GM12875 (cell line): ENCODE measurements at regions not wholly inside any gene's neighbourhood (a gene's known extent, or its start where the extent isn't known, plus 50 kb on each side); places are given as distances from the start of the nearest gene placed in this dataset.
"Not testable (repeated sequence)": the region's sequence is repeated elsewhere in the genome, so short reads cannot be mapped to it uniquely, and the experiment has no call there.

Experiments used
- H3K4me3 ChIP-seq: one replicate; pipeline ENCODE4 v1.5.1; 2011; ENCODE audit warnings: low read depth, low read length, control low read depth
- TF ChIP-seq, protein P1 (sequence below): IDR thresholded peaks from 2 replicates; pipeline ENCODE4 v1.5.1; 2011; ENCODE audit warnings: low read depth, mild to moderate bottlenecking, control low read depth, inconsistent platforms, low read length, moderate library complexity, borderline replicate concordance; ENCODE audit not compliant: insufficient read depth

DNA sequence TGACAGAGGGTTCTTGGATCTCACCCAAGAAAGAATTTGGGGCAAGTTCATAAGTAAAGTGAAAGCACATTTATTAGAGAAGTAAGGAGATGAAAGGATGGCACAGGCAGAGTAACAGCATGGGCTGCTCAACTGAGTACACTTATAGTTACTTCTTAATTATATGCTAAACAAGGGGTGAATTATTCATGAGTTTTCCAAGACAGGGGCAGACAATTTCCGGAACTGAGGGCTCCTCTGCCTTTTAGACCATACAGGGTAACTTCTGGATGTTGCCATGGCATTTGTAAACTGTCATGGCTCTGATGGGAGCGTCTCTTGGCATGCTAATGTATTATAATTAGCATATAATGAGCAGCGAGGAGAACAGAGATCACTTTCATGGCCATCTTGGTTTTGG lies 221.2 kb upstream of the STT3B start:
- TF ChIP-seq, protein P1, sequence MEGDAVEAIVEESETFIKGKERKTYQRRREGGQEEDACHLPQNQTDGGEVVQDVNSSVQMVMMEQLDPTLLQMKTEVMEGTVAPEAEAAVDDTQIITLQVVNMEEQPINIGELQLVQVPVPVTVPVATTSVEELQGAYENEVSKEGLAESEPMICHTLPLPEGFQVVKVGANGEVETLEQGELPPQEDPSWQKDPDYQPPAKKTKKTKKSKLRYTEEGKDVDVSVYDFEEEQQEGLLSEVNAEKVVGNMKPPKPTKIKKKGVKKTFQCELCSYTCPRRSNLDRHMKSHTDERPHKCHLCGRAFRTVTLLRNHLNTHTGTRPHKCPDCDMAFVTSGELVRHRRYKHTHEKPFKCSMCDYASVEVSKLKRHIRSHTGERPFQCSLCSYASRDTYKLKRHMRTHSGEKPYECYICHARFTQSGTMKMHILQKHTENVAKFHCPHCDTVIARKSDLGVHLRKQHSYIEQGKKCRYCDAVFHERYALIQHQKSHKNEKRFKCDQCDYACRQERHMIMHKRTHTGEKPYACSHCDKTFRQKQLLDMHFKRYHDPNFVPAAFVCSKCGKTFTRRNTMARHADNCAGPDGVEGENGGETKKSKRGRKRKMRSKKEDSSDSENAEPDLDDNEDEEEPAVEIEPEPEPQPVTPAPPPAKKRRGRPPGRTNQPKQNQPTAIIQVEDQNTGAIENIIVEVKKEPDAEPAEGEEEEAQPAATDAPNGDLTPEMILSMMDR = no peak
- no peak overlapping the region for H3K4me3 ChIP-seq

DNA sequence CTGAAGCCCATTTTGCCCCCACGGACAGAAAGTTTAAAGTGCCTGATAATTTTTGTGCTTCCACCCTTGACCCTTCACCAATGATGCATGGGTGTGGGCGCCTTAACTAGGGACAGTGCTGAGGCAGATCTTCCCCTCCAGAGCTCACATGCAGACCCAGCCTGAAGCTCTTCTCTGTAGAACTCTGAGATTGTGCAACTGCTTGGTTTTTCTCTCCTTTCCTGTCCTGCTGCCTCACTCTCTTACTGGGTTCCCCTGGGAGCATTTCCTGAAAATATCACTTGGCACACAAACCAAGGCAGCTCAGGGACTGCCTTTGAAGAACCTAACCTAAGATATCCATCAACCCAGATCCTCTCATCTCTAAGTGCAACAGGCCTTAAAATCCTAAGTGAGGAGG lies 220.3 kb upstream of the STT3B start:
- TF ChIP-seq, protein P1 = no peak
- H3K4me3 ChIP-seq = no peak overlapping the region

DNA sequence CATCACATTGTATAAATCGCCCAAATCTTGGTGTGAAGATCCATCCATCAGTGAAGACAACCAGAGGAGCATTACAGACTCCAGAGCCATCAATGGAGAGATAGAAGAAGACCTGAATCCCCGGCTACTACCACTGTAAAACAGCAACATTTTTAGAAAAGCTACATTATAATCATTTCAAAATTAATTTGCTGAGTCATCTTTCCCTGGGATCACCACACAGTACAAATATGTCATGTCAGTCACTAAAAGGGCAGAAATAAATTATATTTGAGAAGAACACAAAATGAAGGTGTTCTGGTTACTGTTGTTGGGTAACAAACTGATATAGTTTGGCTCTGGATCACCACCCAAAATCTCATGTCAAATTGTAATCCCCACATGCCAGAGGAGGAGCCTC lies 218.5 kb upstream of the STT3B start:
- no peak overlapping the region for H3K4me3 ChIP-seq
- TF ChIP-seq, protein P1 = no peak

DNA sequence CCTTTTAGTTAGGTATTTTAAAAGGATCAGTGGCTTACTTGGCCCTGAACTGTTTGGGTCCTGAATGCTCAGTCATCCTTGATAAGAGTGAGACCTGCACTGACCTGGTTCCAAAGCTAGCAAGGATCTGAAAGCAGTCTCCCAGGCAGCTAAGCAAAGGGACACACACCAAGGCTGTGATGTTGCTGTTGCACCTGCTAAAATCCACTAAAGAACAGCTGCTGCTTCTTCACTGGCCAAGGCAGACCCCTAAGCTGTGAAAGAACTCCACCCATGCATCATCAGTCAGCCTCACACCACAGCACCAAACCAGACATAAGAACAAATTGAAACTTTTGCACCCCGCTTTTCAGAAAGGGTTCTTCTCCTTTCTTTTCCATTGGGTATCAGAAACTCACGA lies 213.4 kb upstream of the STT3B start:
- no peak overlapping the region for H3K4me3 ChIP-seq
- TF ChIP-seq, protein P1 = no peak

DNA sequence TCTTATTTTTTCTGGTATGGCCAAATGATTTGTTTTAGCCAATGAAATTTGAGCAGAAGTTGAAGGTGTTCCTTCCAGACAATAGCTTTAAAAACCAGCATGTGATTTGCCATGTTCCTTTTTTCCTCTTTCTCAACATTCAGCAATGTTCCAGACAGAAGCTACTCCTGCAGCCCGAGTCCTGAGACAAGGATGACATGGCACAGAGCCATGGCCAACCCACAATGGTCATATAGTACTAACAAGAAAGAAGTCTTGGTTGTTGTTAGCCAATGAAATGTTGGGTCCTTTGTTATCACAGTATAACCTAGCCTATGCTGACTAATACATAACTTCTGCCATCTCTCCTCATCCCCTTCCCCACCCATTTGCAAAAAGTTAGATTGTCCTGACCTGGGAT lies 211.1 kb upstream of the STT3B start:
- TF ChIP-seq, protein P1 = no peak
- no peak overlapping the region for H3K4me3 ChIP-seq

DNA sequence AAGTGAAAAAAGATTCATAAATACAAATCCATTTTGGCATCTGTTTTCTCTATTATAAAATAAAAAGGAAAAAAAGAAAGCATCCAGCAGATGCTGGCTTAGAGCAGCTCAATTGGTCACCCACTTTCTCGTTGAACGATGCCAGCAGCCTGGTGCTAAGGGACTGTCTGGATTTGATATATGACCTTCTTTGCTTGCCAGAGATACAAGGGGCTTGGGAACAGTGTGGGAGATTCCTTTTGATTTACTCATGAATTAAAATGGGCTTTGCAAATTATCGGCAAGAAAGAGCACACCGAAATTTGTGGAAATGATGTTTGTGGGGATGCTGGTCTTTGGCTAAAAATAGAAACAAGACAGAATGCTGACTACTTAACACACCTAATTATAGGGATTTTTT lies 210.3 kb upstream of the STT3B start:
- TF ChIP-seq, protein P1 = no peak
- no peak overlapping the region for H3K4me3 ChIP-seq

DNA sequence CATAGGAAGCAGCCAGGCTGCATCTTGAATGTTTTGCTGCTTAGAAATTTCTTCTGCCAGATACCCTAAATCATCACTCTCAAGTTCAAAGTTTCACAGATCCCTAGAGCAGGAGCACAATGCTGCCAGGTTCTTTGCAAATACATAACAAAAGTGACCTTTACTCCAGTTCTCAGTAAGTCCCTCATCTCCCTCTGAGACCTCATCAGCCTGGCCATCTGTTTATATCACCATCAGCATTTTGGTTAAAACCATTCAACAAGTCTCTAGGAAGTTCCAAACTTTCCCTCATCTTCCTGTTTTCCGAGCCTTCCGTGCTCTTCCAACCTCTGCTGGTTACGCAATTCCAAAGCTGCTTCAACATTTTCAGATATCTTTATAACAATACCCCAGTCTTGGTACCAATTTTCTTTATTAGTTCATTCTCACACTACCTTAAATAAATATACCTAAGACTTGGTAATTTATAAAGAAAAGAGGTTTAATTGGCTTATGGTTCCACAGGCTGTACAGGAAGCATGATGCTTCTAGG lies 204.8 kb upstream of the STT3B start:
- H3K4me3 ChIP-seq = not testable (repeated sequence)

DNA sequence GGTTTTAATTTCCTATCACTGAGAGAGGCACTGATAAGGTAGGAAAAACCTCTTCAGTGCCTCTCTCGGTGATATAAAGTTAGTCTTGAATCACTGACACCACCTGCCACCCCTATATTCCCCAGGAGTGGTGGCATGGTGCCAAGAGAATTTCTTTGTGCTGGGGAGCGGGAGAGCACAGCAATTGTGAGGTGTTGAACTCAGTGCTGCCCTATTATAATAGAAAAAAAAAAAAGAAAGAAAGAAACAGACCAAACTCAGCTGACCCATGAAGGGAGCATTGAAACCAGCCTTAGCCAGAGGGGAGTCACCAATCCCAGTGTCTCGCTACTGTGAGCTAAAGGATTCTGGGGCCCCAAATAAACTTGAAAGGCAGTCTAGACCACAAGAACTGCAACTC lies 201.4 kb upstream of the STT3B start:
- H3K4me3 ChIP-seq = no peak overlapping the region
- TF ChIP-seq, protein P1 = no peak
